H9 (cell line): ENCODE measurements at regions not wholly inside any gene's neighbourhood (a gene's known extent, or its start where the extent isn't known, plus 50 kb on each side); places are given as distances from the start of the nearest gene placed in this dataset.

ENCODE experiments used
- DNase-seq: peaks from one replicate; pipeline ENCODE4 v3.0.0-alpha.2; 2017
- H2AFZ ChIP-seq: one replicate; pipeline ENCODE4 v1.6.1; 2013; ENCODE audit warnings: mild to moderate bottlenecking, low read length, control low read depth, moderate library complexity
- H2AK5ac ChIP-seq: 2 replicates; pipeline ENCODE4 v1.6.1; 2013; ENCODE audit warnings: low read length, control low read depth, mixed read lengths; ENCODE audit not compliant: insufficient read length
- H2BK120ac ChIP-seq: one replicate; pipeline ENCODE4 v1.6.1; 2013; ENCODE audit warnings: low read depth, mild to moderate bottlenecking, low read length, control low read depth, inconsistent platforms; ENCODE audit not compliant: poor library complexity, severe bottlenecking
- H2BK12ac ChIP-seq: 2 replicates; pipeline ENCODE4 v1.6.1; 2013; ENCODE audit warnings: low read length, control low read depth, mixed read lengths, low read depth; ENCODE audit not compliant: insufficient read length
- H2BK15ac ChIP-seq: 2 replicates; pipeline ENCODE4 v1.6.1; 2013; ENCODE audit warnings: low read depth, low read length, control low read depth
- H2BK20ac ChIP-seq: one replicate; pipeline ENCODE4 v1.6.1; 2013; ENCODE audit warnings: low read depth, mild to moderate bottlenecking, low read length, control low read depth, inconsistent platforms; ENCODE audit not compliant: poor library complexity, severe bottlenecking
- H2BK5ac ChIP-seq: 2 replicates; pipeline ENCODE4 v1.6.1; 2013; ENCODE audit warnings: low read length, control low read depth, mixed read lengths; ENCODE audit not compliant: insufficient read length
- H3K14ac ChIP-seq: 2 replicates; pipeline ENCODE4 v1.6.1; 2013; ENCODE audit warnings: low read length, control low read depth; ENCODE audit not compliant: insufficient read depth
- H3K18ac ChIP-seq: 2 replicates; pipeline ENCODE4 v1.6.1; 2013; ENCODE audit warnings: low read depth, mild to moderate bottlenecking, mixed read lengths, low read length, control low read depth; ENCODE audit not compliant: insufficient read length
- H3K23ac ChIP-seq: 2 replicates; pipeline ENCODE4 v1.6.1; 2013; ENCODE audit warnings: low read length, control low read depth, mixed read lengths, low read depth; ENCODE audit not compliant: insufficient read length
- H3K23me2 ChIP-seq: 2 replicates; pipeline ENCODE4 v1.6.1; 2013; ENCODE audit warnings: low read depth, mild to moderate bottlenecking, mixed read lengths, low read length, control low read depth; ENCODE audit not compliant: insufficient read length, poor library complexity, severe bottlenecking
- H3K27ac ChIP-seq: 2 replicates; pipeline ENCODE4 v1.5.1; 2013; ENCODE audit warnings: low read length, control low read depth, mixed read lengths, low read depth; ENCODE audit not compliant: insufficient read length
- H3K27me3 ChIP-seq: 2 replicates; pipeline ENCODE4 v1.6.1; 2013; ENCODE audit warnings: low read length, control low read depth, inconsistent platforms; ENCODE audit not compliant: insufficient read depth
- H3K4ac ChIP-seq: 2 replicates; pipeline ENCODE4 v1.6.1; 2013; ENCODE audit warnings: low read depth, mild to moderate bottlenecking, control low read depth, inconsistent platforms, low read length, moderate library complexity
- H3K4me1 ChIP-seq: 2 replicates; pipeline ENCODE4 v1.6.1; 2013; ENCODE audit warnings: low read length, control low read depth, inconsistent platforms; ENCODE audit not compliant: insufficient read depth
- H3K4me2 ChIP-seq: 2 replicates; pipeline ENCODE4 v1.6.1; 2013; ENCODE audit warnings: low read length, control low read depth, mixed read lengths; ENCODE audit not compliant: insufficient read length, insufficient read depth
- H3K56ac ChIP-seq: 2 replicates; pipeline ENCODE4 v1.6.1; 2013; ENCODE audit warnings: low read depth, mild to moderate bottlenecking, mixed read lengths, low read length, control low read depth; ENCODE audit not compliant: insufficient read length
- H3K79me1 ChIP-seq: 2 replicates; pipeline ENCODE4 v1.6.1; 2013; ENCODE audit warnings: low read depth, mild to moderate bottlenecking, moderate library complexity, low read length, control low read depth, inconsistent platforms; ENCODE audit not compliant: insufficient read depth, poor library complexity, severe bottlenecking
- H3K79me2 ChIP-seq: 2 replicates; pipeline ENCODE4 v1.6.1; 2013; ENCODE audit warnings: low read length, control low read depth, inconsistent platforms; ENCODE audit not compliant: insufficient read depth
- H3K9ac ChIP-seq: 2 replicates; pipeline ENCODE4 v1.6.1; 2013; ENCODE audit warnings: low read length, control low read depth, mixed read lengths; ENCODE audit not compliant: insufficient read length; ENCODE audit errors: extremely low read depth
- H3K9me3 ChIP-seq: one replicate; pipeline ENCODE4 v1.6.1; 2013; ENCODE audit warnings: low read depth, low read length, inconsistent platforms; ENCODE audit not compliant: control insufficient read depth
- H3T11ph ChIP-seq: one replicate; pipeline ENCODE4 v1.6.1; 2013; ENCODE audit warnings: mild to moderate bottlenecking, low read length, control low read depth, inconsistent platforms
- H4K20me1 ChIP-seq: one replicate; pipeline ENCODE4 v1.6.1; 2013; ENCODE audit not compliant: control insufficient read depth, insufficient read length, insufficient read depth
- H4K5ac ChIP-seq: 2 replicates; pipeline ENCODE4 v1.6.1; 2013; ENCODE audit warnings: low read depth, mild to moderate bottlenecking, mixed read lengths, low read length, control low read depth; ENCODE audit not compliant: insufficient read length
- H4K8ac ChIP-seq: replicated peaks from 2 replicates; pipeline ENCODE4 v1.6.1; 2013; ENCODE audit warnings: low read length, control low read depth, mixed read lengths, low read depth; ENCODE audit not compliant: insufficient read length
- H4K91ac ChIP-seq: 2 replicates; pipeline ENCODE4 v1.6.1; 2013; ENCODE audit warnings: low read depth, mild to moderate bottlenecking, moderate library complexity, mixed read lengths, low read length, control low read depth; ENCODE audit not compliant: insufficient read length
- H3K27ac Mint-ChIP-seq, 3 experiments: 2 replicates in 2 of 3; 3 replicates in 1 of 3; pipeline ENCODE4 v1.8.0; 2020 to 2021; ENCODE audit warnings: mixed read lengths in 3 of 3, mild to moderate bottlenecking in 1 of 3, moderate library complexity in 1 of 3
- H3K27me3 Mint-ChIP-seq: 2 replicates; pipeline ENCODE4 v1.8.0; 2021; ENCODE audit warnings: low read depth, mild to moderate bottlenecking, moderate library complexity, mixed read lengths
- H3K36me3 Mint-ChIP-seq, 3 experiments: 2 replicates in 2 of 3; 3 replicates in 1 of 3; pipeline ENCODE4 v1.8.0; 2020 to 2021; ENCODE audit warnings: low read depth in 3 of 3, mixed read lengths in 3 of 3; ENCODE audit not compliant: insufficient read depth in 1 of 3
- H3K4me1 Mint-ChIP-seq, 2 experiments: 2 replicates each; pipeline ENCODE4 v1.8.0; 2020; ENCODE audit warnings: mixed read lengths in 2 of 2
- H3K4me3 Mint-ChIP-seq, 2 experiments: 2 replicates in 1 of 2; 3 replicates in 1 of 2; pipeline ENCODE4 v1.8.0; 2020 to 2021; ENCODE audit warnings: mild to moderate bottlenecking in 2 of 2, mixed read lengths in 2 of 2, moderate library complexity in 1 of 2
- H3K9me3 Mint-ChIP-seq, 2 experiments: 2 replicates in 1 of 2; 3 replicates in 1 of 2; pipeline ENCODE4 v1.8.0; 2020; ENCODE audit warnings: mild to moderate bottlenecking in 2 of 2, mixed read lengths in 2 of 2, moderate library complexity in 1 of 2
- CTCF ChIP-seq: fragments of 200-600 bp; sonication (generic); conservative IDR thresholded peaks from 3 replicates; pipeline ENCODE4 v1.8.0; 2021; ENCODE audit warnings: antibody characterized with exemption, mild to moderate bottlenecking

GRCh38 chr3:6022621-6023020, 835.1 kb downstream of the EDEM1 start:
- peaks cover 0 to 5% (median 0%) of the 10 kb centered on the region in 3 experiments; a peak in 2 of 7 replicates for H3K36me3 Mint-ChIP-seq
- H2BK15ac ChIP-seq: no peak overlapping the region
- peaks cover 6 to 12% of the 10 kb centered on the region in 2 experiments for H3K9me3 Mint-ChIP-seq
- H4K5ac ChIP-seq: no peak overlapping the region
- H3K56ac ChIP-seq: no peak overlapping the region
- no peak overlapping the region for H2BK5ac ChIP-seq
- H3K4me1 ChIP-seq: no peaks in the 10 kb centered on the region
- no peaks in the 10 kb centered on the region; a peak in 1 of 4 replicates for H3K4me1 Mint-ChIP-seq
- H3K9ac ChIP-seq: no peak overlapping the region
- H3K27me3 Mint-ChIP-seq: no peaks in the 10 kb centered on the region
- no peak overlapping the region for H2BK12ac ChIP-seq
- no peak overlapping the region for H2AK5ac ChIP-seq
- no peak overlapping the region for H3T11ph ChIP-seq
- no peak overlapping the region for H3K4ac ChIP-seq
- no peak overlapping the region for H3K4me2 ChIP-seq
- H4K20me1 ChIP-seq: no peaks in the 10 kb centered on the region
- H3K27ac ChIP-seq: no peak overlapping the region
- no peak overlapping the region for H4K8ac ChIP-seq
- H3K4me3 Mint-ChIP-seq: no peak overlapping the region
- TF ChIP-seq CTCF: no peak
- H3K27ac Mint-ChIP-seq: no peak overlapping the region
- H3K27me3 ChIP-seq: no peaks in the 10 kb centered on the region
- no peak for DNase-seq
- no peaks in the 10 kb centered on the region for H3K23me2 ChIP-seq
- no peak overlapping the region for H2BK120ac ChIP-seq
- H3K79me2 ChIP-seq: no peaks in the 10 kb centered on the region
- no peak overlapping the region for H3K14ac ChIP-seq
- no peak overlapping the region for H3K23ac ChIP-seq
- no peak overlapping the region for H2BK20ac ChIP-seq
- H3K9me3 ChIP-seq: no peaks in the 10 kb centered on the region
- no peak overlapping the region for H3K18ac ChIP-seq
- no peak overlapping the region for H4K91ac ChIP-seq
- no peaks in the 10 kb centered on the region for H3K79me1 ChIP-seq
- no peak overlapping the region for H2AFZ ChIP-seq
